Transverse colon (tissue), 4 donors: ENCODE measurements at regions not wholly inside any gene's neighbourhood (a gene's known extent, or its start where the extent isn't known, plus 50 kb on each side); places are given as distances from the start of the nearest gene placed in this dataset.

Source experiments
- DNase-seq: peaks from one replicate; pipeline ENCODE4 v3.0.0-alpha.2; 2019
- H3K27ac ChIP-seq, 4 donors: fragments of 200-600 bp; sonication (generic); 2 replicates each; pipeline ENCODE4 v1.5.1; 2016 to 2018; ENCODE audit warnings: inconsistent platforms in 4 of 4
- H3K27me3 ChIP-seq: fragments of 200-600 bp; sonication (generic); 2 replicates; pipeline ENCODE4 v1.5.1; 2017; ENCODE audit warnings: inconsistent platforms
- H3K36me3 ChIP-seq, 4 donors: fragments of 200-600 bp; sonication (generic); 2 replicates each; pipeline ENCODE4 v1.5.1; 2017 to 2019; ENCODE audit warnings: inconsistent platforms in 4 of 4
- H3K4me1 ChIP-seq, 4 donors: fragments of 200-600 bp; sonication (generic); 2 replicates each; pipeline ENCODE4 v1.5.1; 2017 to 2020; ENCODE audit warnings: inconsistent platforms in 4 of 4
- H3K4me3 ChIP-seq, 4 donors: fragments of 200-600 bp; sonication (generic); 1 replicate in 1 of 4; 2 replicates in 3 of 4; pipeline versions ENCODE4 v1.5.1 to v1.6.1; 2017 to 2019; ENCODE audit warnings: inconsistent platforms in 4 of 4
- H3K9me3 ChIP-seq, 2 donors: fragments of 200-600 bp; sonication (generic); 2 replicates each; pipeline ENCODE4 v1.5.1; 2017 to 2019; ENCODE audit warnings: inconsistent platforms in 2 of 2
- EP300 ChIP-seq: sonication (generic); formaldehyde crosslinking; IDR thresholded peaks from one replicate; pipeline ENCODE4 v1.6.1; 2017; ENCODE audit warnings: antibody characterized with exemption, low read depth
- POLR2A ChIP-seq: fragments of 450-650 bp; IDR thresholded peaks from one replicate; pipeline ENCODE4 v1.6.1; 2016; ENCODE audit warnings: antibody characterized with exemption, mild to moderate bottlenecking, moderate library complexity
- POLR2AphosphoS5 ChIP-seq, 3 donors: sonication (generic); formaldehyde crosslinking; IDR thresholded peaks; one replicate each; pipeline ENCODE4 v1.6.1; 2016; ENCODE audit warnings: antibody characterized with exemption in 3 of 3
- WGBS, 2 donors: methylation state at CpG; one replicate each; pipeline ENCODE4 v1.1.5; 2018; ENCODE audit warnings: low coverage in 1 of 2; 5-methylcytosine and 5-hydroxymethylcytosine counted together
- in situ Hi-C, 4 donors: fragments of 200-750 bp; cut with MboI; loops; one replicate each; pipeline versions ENCODE4 v1.15.0 to v1.15.1; 2017; ENCODE audit warnings: low sequenced_read_pairs in 3 of 4, low pct_ligation_motif_present in 1 of 4, low pct_unique_long_range_greater_than_20kb in 1 of 4
- intact Hi-C: fragments of 100-400 bp; cut with DNase I; formaldehyde crosslinking; loops from one replicate; pipeline ENCODE4 v1.15.1; 2023; ENCODE audit warnings: low total_unique reads
- TF ChIP-seq, protein P1 (sequence below), 5 experiments: fragments of 200-600 bp in 3 of 5; fragments of 450-650 bp in 2 of 5; sonication (generic) in 3 of 5; IDR thresholded peaks; 1 replicate in 2 of 5; 2 replicates in 3 of 5; pipeline ENCODE4 v1.5.1; 2016 to 2017; ENCODE audit warnings: antibody characterized with exemption in 5 of 5, inconsistent platforms in 3 of 5, mild to moderate bottlenecking in 2 of 5, moderate library complexity in 1 of 5

- Histone ChIP-seq H3K4me1 (no peaks in the 10 kb centered on the region), H3K27me3 (no peaks in the 10 kb centered on the region), H3K27ac (no peak overlapping the region), H3K4me3 (no peak overlapping the region), H3K9me3 (no peaks in the 10 kb centered on the region), H3K36me3 (no peaks in the 10 kb centered on the region)
- 71 to 86% methylated on average over 1 to 2 of the region's 2 CpGs for WGBS, 2 donors
- no peak for TF ChIP-seq POLR2A
- no peak for TF ChIP-seq POLR2AphosphoS5 (IDR thresholded peaks at IDR 0.05)
- TF ChIP-seq EP300: no peak
- TF ChIP-seq, protein P1, sequence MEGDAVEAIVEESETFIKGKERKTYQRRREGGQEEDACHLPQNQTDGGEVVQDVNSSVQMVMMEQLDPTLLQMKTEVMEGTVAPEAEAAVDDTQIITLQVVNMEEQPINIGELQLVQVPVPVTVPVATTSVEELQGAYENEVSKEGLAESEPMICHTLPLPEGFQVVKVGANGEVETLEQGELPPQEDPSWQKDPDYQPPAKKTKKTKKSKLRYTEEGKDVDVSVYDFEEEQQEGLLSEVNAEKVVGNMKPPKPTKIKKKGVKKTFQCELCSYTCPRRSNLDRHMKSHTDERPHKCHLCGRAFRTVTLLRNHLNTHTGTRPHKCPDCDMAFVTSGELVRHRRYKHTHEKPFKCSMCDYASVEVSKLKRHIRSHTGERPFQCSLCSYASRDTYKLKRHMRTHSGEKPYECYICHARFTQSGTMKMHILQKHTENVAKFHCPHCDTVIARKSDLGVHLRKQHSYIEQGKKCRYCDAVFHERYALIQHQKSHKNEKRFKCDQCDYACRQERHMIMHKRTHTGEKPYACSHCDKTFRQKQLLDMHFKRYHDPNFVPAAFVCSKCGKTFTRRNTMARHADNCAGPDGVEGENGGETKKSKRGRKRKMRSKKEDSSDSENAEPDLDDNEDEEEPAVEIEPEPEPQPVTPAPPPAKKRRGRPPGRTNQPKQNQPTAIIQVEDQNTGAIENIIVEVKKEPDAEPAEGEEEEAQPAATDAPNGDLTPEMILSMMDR (IDR thresholded peaks at IDR 0.05): no peak
- no peak for DNase-seq
- in situ Hi-C loops (no loop called here), intact Hi-C loops (no loop called here)
Observed at GRCh38 chr2:19846567-19846966, 55.2 kb downstream of the TTC32 start.

- H3K36me3 ChIP-seq: no peaks in the 10 kb centered on the region
- no peaks in the 10 kb centered on the region for H3K4me1 ChIP-seq
- TF ChIP-seq EP300 (no peak), POLR2A (no peak), POLR2AphosphoS5 (IDR thresholded peaks at IDR 0.05) (no peak)
- TF ChIP-seq, protein P1 (IDR thresholded peaks at IDR 0.05): no peak
- H3K27me3 ChIP-seq: no peaks in the 10 kb centered on the region
- no peak overlapping the region for H3K4me3 ChIP-seq
- H3K9me3 ChIP-seq: no peaks in the 10 kb centered on the region
- no peak overlapping the region for H3K27ac ChIP-seq
- 72 to 73% methylated on average over 2 to 4 of the region's 4 CpGs for WGBS, 2 donors
- no peak for DNase-seq
- in situ Hi-C loops: no loop called here
- intact Hi-C loops: no loop called here
Observed at GRCh38 chr2:19846030-19846429, 55.8 kb downstream of the TTC32 start.

DNA sequence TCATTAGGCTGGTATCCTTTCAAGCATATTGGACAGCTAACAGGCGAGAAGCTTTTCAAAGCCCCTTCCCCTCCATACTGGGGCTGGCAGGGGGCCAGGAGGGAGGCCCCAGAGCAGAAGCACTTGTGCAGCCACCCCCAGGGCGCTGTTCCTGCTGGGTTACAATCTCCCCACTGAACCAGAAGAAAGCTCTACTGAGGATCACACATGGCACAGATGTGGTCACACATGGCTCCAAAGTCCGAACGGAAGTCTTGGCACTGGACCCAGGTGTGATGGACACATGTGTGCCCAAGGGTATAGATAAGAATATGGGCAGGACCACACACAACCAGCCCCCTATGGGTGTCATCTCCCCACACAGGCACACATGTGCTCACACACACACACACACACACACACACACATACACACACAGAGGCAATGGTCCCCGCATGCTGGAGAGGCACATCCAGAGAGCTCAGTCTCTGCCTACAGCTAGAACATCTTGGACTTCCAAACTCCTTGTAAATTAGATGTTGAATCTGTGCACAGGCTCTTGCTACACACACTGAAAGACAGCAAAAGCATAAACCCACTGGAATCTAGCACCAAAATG lies 56.4 kb downstream of the TTC32 start:
- H3K4me1 ChIP-seq: no peaks in the 10 kb centered on the region
- no peak overlapping the region for H3K27ac ChIP-seq
- intact Hi-C loops: no loop called here
- H3K36me3 ChIP-seq: no peaks in the 10 kb centered on the region
- in situ Hi-C loops: no loop called here
- no peaks in the 10 kb centered on the region for H3K9me3 ChIP-seq
- 72% methylated on average over 5 of the region's 5 CpGs; no CpG with 5 or more reads in 1 of the 2 donors for WGBS, 2 donors
- H3K27me3 ChIP-seq: no peaks in the 10 kb centered on the region
- TF ChIP-seq POLR2A (no peak), POLR2AphosphoS5 (IDR thresholded peaks at IDR 0.05) (no peak), EP300 (no peak)
- TF ChIP-seq, protein P1 (IDR thresholded peaks at IDR 0.05): no peak
- no peak for DNase-seq
- H3K4me3 ChIP-seq: no peak overlapping the region

DNA sequence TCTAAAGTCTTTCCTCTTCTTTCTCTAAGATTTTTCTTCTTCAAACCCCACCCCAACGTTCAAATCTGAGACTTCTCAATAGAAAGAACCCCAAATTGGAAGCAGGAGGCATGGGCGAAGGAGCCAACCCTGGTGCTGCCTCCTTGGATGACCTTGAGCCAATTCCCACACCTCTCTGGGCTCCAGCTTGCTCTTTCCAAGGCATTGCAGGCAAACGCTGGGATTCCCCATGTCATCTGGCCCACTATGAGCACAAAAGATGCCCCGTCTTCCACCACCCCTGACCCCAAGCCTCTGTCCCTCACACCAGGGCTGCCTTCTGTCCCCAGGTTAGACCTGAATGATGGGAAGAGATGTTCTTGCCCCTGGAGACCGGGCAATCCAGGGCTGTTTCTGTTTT lies 57.0 kb downstream of the TTC32 start:
- Histone ChIP-seq H3K9me3 (no peaks in the 10 kb centered on the region), H3K27ac (no peak overlapping the region), H3K27me3 (no peaks in the 10 kb centered on the region), H3K4me1 (no peaks in the 10 kb centered on the region), H3K4me3 (no peak overlapping the region), H3K36me3 (no peaks in the 10 kb centered on the region)
- DNase-seq: no peak
- 66 to 70% methylated on average over 3 to 5 of the region's 5 CpGs for WGBS, 2 donors
- in situ Hi-C loops: no loop called here
- TF ChIP-seq EP300 (no peak), POLR2AphosphoS5 (IDR thresholded peaks at IDR 0.05) (no peak)
- TF ChIP-seq, protein P1 (IDR thresholded peaks at IDR 0.05): no peak
- intact Hi-C loops: no loop called here
